ENCODE measurements at regions not wholly inside any gene's neighbourhood (a gene's known extent, or its start where the extent isn't known, plus 50 kb on each side); places are given as distances from the start of the nearest gene placed in this dataset.

- no peak overlapping the region for H3K4me3 ChIP-seq (ENCODE audit: low read depth, low read length)
- no peak for TF ChIP-seq CTCF (IDR thresholded peaks at IDR 0.05; ENCODE audit: borderline replicate concordance, insufficient read depth, low read depth, low read length)
Observed at GRCh38 chr9:28260330-28260729, 687.0 kb upstream of the C9orf72 start.

GRCh38 chr9:28264368-28264767 is 691.1 kb upstream of the C9orf72 start:
- TF ChIP-seq CTCF (IDR thresholded peaks at IDR 0.05; ENCODE audit: borderline replicate concordance, insufficient read depth, low read depth, low read length) = no peak
- H3K4me3 ChIP-seq (ENCODE audit: low read depth, low read length) = no peak overlapping the region

- H3K4me3 ChIP-seq (ENCODE audit: low read depth, low read length) = no peak overlapping the region
- no peak for TF ChIP-seq CTCF (IDR thresholded peaks at IDR 0.05; ENCODE audit: borderline replicate concordance, insufficient read depth, low read depth, low read length)
Observed at GRCh38 chr9:28267351-28267750, 694.1 kb upstream of the C9orf72 start.

- no peak overlapping the region for H3K4me3 ChIP-seq (ENCODE audit: low read depth, low read length)
- no peak for TF ChIP-seq CTCF (IDR thresholded peaks at IDR 0.05; ENCODE audit: borderline replicate concordance, insufficient read depth, low read depth, low read length)
Observed at GRCh38 chr9:28270156-28270555, 696.9 kb upstream of the C9orf72 start.

- H3K4me3 ChIP-seq (ENCODE audit: low read depth, low read length) = no peak overlapping the region
- no peak for TF ChIP-seq CTCF (IDR thresholded peaks at IDR 0.05; ENCODE audit: borderline replicate concordance, insufficient read depth, low read depth, low read length)
Observed at GRCh38 chr9:28272127-28272526, 698.8 kb upstream of the C9orf72 start.

GRCh38 chr9:28287455-28287854 is 714.2 kb upstream of the C9orf72 start:
- no peak for TF ChIP-seq CTCF (IDR thresholded peaks at IDR 0.05; ENCODE audit: borderline replicate concordance, insufficient read depth, low read depth, low read length)

GRCh38 chr9:28289746-28290145 is 716.5 kb upstream of the C9orf72 start:
- H3K4me3 ChIP-seq (ENCODE audit: low read depth, low read length) = no peak overlapping the region
- no peak for TF ChIP-seq CTCF (IDR thresholded peaks at IDR 0.05; ENCODE audit: borderline replicate concordance, insufficient read depth, low read depth, low read length)

More at GRCh38 chr9:28287455-28287854, 714.2 kb upstream of the C9orf72 start:
- H3K4me3 ChIP-seq (ENCODE audit: low read depth, low read length) = no peak overlapping the region

Measured in GM12875 (cell line).